ENCODE measurements at regions not wholly inside any gene's neighbourhood (a gene's known extent, or its start where the extent isn't known, plus 50 kb on each side); places are given as distances from the start of the nearest gene placed in this dataset.
A peak's percentile ranks its signal among the peaks of the same experiment; 100 is the strongest.

DNA sequence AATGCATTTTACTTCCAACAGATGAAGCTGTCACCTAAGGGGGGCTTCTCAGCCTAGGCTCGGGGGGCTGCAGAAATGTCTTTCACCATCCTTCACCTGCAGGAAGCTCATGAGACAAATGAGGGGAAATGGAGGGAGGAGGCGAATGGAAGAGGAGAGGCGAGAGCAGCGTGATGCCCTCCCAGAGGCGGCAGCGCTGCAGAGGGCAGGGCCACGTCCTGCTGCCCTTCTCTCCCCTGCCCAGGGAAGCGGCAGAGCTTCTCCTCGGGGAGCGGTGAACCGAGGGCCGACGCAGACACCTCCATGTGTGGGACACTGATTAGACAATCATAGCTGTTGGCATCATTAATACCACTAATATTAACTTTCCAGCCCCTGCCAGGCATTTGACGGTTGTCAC is 78.3 kb downstream of the SERPINA3 start (continued):
- TF ChIP-seq HMGA2 (CRISPR knock-in tag; IDR thresholded peaks at IDR 0.05): no peak

DNA sequence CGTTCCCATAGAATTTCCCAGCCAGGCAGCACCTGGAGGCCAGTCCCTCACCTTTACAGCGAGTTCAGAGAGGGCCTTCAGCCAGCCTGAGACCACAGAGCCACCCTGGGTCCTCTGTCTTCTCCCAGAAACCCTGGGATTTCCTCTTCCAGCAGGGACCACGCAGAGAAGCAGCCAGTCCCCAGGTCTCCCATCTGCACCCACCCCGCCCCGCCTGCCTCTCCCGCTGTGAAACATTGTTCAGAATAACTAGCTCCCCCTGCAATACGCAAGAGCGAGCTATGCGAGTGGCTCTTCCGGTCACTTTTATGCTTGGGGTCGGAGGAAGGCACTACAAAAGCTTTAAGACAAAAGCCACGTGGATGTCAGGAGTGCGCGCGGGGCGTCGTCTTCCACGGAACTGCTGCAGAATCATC is 77.8 kb downstream of the SERPINA3 start:
- H3K4me3 Mint-ChIP-seq: peak overlapping the region; percentile 39; the same call in 1 of the 2 replicates
- no peak overlapping the region for H3K27ac Mint-ChIP-seq
- peak; percentile 38 for ATAC-seq
- POLR2A ChIA-PET: no interaction called here
- no peaks in the 10 kb centered on the region for H3K9me3 Mint-ChIP-seq
- CTCF ChIA-PET: interaction anchor here (0.9 to 2.6 kb wide), 7 partner anchors 17 to 742 kb away, joined by 3 to 20 read pairs (median 4); no protein-coding TSS in a partner anchor
- no peak for TF ChIP-seq ERG (CRISPR knock-in tag; IDR thresholded peaks at IDR 0.05)
- TF ChIP-seq SMAD3 (CRISPR knock-in tag; IDR thresholded peaks at IDR 0.05; ENCODE audit: borderline replicate concordance): no peak
- no peak for TF ChIP-seq ZNF671 (CRISPR knock-in tag; IDR thresholded peaks at IDR 0.05)
- no peak for TF ChIP-seq ESRRA (CRISPR knock-in tag; IDR thresholded peaks at IDR 0.05; ENCODE audit: borderline replicate concordance)
- TF ChIP-seq RORB (CRISPR knock-in tag; IDR thresholded peaks at IDR 0.05): no peak
- TF ChIP-seq RELA (CRISPR knock-in tag; IDR thresholded peaks at IDR 0.05; ENCODE audit: borderline replicate concordance): no peak
- TF ChIP-seq NR3C1 (CRISPR knock-in tag; conservative IDR thresholded peaks at IDR 0.05; ENCODE audit: low read depth): no peak
- no peak for TF ChIP-seq CBFB (CRISPR knock-in tag; IDR thresholded peaks at IDR 0.05; ENCODE audit: low read depth)
- TF ChIP-seq, protein P1, sequence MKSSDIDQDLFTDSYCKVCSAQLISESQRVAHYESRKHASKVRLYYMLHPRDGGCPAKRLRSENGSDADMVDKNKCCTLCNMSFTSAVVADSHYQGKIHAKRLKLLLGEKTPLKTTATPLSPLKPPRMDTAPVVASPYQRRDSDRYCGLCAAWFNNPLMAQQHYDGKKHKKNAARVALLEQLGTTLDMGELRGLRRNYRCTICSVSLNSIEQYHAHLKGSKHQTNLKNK (CRISPR knock-in tag; IDR thresholded peaks at IDR 0.05): no peak
- TF ChIP-seq FOXP1 (CRISPR knock-in tag; IDR thresholded peaks at IDR 0.05; ENCODE audit: borderline replicate concordance): no peak
- no peak for TF ChIP-seq ATF3 (CRISPR knock-in tag; conservative IDR thresholded peaks at IDR 0.05)
- TF ChIP-seq, protein P2, sequence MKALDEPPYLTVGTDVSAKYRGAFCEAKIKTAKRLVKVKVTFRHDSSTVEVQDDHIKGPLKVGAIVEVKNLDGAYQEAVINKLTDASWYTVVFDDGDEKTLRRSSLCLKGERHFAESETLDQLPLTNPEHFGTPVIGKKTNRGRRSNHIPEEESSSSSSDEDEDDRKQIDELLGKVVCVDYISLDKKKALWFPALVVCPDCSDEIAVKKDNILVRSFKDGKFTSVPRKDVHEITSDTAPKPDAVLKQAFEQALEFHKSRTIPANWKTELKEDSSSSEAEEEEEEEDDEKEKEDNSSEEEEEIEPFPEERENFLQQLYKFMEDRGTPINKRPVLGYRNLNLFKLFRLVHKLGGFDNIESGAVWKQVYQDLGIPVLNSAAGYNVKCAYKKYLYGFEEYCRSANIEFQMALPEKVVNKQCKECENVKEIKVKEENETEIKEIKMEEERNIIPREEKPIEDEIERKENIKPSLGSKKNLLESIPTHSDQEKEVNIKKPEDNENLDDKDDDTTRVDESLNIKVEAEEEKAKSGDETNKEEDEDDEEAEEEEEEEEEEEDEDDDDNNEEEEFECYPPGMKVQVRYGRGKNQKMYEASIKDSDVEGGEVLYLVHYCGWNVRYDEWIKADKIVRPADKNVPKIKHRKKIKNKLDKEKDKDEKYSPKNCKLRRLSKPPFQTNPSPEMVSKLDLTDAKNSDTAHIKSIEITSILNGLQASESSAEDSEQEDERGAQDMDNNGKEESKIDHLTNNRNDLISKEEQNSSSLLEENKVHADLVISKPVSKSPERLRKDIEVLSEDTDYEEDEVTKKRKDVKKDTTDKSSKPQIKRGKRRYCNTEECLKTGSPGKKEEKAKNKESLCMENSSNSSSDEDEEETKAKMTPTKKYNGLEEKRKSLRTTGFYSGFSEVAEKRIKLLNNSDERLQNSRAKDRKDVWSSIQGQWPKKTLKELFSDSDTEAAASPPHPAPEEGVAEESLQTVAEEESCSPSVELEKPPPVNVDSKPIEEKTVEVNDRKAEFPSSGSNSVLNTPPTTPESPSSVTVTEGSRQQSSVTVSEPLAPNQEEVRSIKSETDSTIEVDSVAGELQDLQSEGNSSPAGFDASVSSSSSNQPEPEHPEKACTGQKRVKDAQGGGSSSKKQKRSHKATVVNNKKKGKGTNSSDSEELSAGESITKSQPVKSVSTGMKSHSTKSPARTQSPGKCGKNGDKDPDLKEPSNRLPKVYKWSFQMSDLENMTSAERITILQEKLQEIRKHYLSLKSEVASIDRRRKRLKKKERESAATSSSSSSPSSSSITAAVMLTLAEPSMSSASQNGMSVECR (CRISPR knock-in tag; IDR thresholded peaks at IDR 0.05; ENCODE audit: borderline replicate concordance): no peak
- TF ChIP-seq ZNF232 (CRISPR knock-in tag; IDR thresholded peaks at IDR 0.05): no peak
- no peak for TF ChIP-seq PRRX2 (CRISPR knock-in tag; IDR thresholded peaks at IDR 0.05)
- no peak for TF ChIP-seq OVOL2 (CRISPR knock-in tag; IDR thresholded peaks at IDR 0.05; ENCODE audit: borderline replicate concordance)
- TF ChIP-seq ZNF263 (CRISPR knock-in tag; IDR thresholded peaks at IDR 0.05; ENCODE audit: low read depth): no peak
- TF ChIP-seq ZNF219 (CRISPR knock-in tag; IDR thresholded peaks at IDR 0.05; ENCODE audit: borderline replicate concordance): no peak
- TF ChIP-seq, protein P3, sequence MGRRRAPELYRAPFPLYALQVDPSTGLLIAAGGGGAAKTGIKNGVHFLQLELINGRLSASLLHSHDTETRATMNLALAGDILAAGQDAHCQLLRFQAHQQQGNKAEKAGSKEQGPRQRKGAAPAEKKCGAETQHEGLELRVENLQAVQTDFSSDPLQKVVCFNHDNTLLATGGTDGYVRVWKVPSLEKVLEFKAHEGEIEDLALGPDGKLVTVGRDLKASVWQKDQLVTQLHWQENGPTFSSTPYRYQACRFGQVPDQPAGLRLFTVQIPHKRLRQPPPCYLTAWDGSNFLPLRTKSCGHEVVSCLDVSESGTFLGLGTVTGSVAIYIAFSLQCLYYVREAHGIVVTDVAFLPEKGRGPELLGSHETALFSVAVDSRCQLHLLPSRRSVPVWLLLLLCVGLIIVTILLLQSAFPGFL (CRISPR knock-in tag; IDR thresholded peaks at IDR 0.05; ENCODE audit: borderline replicate concordance): no peak
- TF ChIP-seq ATF2 (CRISPR knock-in tag; IDR thresholded peaks at IDR 0.05; ENCODE audit: borderline replicate concordance, low read depth): no peak
- TF ChIP-seq CREB1 (CRISPR knock-in tag; IDR thresholded peaks at IDR 0.05): no peak
- no peaks in the 10 kb centered on the region for H3K36me3 Mint-ChIP-seq
- H3K27me3 Mint-ChIP-seq (ENCODE audit: low read depth): peaks cover 24% of the 10 kb centered on the region
- no peak for DNase-seq (ENCODE audit: low spot score)
- peaks cover 13% of the 10 kb centered on the region for H3K4me1 Mint-ChIP-seq

Data from WTC11 (cell line).